ENCODE measurements at regions not wholly inside any gene's neighbourhood (a gene's known extent, or its start where the extent isn't known, plus 50 kb on each side); places are given as distances from the start of the nearest gene placed in this dataset.
A peak's percentile ranks its signal among the peaks of the same experiment; 100 is the strongest.

DNA sequence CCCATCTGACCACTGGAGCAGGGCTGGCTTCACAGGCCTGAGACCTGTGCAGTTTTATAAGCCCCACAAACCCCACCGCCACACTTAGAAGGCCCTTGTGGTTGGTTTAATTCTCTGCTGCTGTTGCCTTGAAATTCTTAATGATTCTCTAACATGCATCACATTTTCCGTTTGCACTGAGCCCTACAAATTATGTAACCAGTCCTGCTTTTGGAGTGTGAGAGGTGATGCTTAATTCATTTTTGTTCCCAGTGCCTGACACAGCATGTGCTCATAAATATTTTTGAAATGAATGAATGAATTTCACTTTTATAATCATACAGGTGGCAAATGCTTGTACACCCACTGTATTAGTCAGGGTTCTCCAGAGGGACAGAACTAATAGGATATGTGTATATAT, 52.8 kb upstream of the PLXNC1 start:
- H4K20me1 ChIP-seq (ENCODE audit: insufficient read depth, low read length): no peaks in the 10 kb centered on the region
- H3K4me3 ChIP-seq (ENCODE audit: insufficient read depth, low read depth, low read length): no peak overlapping the region
- no peaks in the 10 kb centered on the region for H3K79me2 ChIP-seq (ENCODE audit: insufficient read depth, low read length)
- H2AFZ ChIP-seq (ENCODE audit: low read depth, low read length): no peak overlapping the region
- H3K27me3 Mint-ChIP-seq (ENCODE audit: low read depth, unreplicated experiment): no peaks in the 10 kb centered on the region
- peaks cover 21% of the 10 kb centered on the region for H3K4me1 Mint-ChIP-seq (ENCODE audit: low read depth, unreplicated experiment)
- FAIRE-seq (no peak), DNase-seq (ENCODE audit: low read depth) (no peak)
- no peak overlapping the region for H3K4me2 ChIP-seq (ENCODE audit: low read length)
- no peak for TF ChIP-seq EZH2 (IDR thresholded peaks at IDR 0.05; ENCODE audit: insufficient read depth, low read length)
- TF ChIP-seq, protein P1, sequence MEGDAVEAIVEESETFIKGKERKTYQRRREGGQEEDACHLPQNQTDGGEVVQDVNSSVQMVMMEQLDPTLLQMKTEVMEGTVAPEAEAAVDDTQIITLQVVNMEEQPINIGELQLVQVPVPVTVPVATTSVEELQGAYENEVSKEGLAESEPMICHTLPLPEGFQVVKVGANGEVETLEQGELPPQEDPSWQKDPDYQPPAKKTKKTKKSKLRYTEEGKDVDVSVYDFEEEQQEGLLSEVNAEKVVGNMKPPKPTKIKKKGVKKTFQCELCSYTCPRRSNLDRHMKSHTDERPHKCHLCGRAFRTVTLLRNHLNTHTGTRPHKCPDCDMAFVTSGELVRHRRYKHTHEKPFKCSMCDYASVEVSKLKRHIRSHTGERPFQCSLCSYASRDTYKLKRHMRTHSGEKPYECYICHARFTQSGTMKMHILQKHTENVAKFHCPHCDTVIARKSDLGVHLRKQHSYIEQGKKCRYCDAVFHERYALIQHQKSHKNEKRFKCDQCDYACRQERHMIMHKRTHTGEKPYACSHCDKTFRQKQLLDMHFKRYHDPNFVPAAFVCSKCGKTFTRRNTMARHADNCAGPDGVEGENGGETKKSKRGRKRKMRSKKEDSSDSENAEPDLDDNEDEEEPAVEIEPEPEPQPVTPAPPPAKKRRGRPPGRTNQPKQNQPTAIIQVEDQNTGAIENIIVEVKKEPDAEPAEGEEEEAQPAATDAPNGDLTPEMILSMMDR (IDR thresholded peaks at IDR 0.05; ENCODE audit: insufficient read depth, low read depth, low read length): no peak
- no peak overlapping the region for H3K9ac ChIP-seq (ENCODE audit: low read length)
- peaks cover 21% of the 10 kb centered on the region for H3K4me1 ChIP-seq (ENCODE audit: insufficient read depth, low read length)
- H3K4me3 Mint-ChIP-seq (ENCODE audit: unreplicated experiment): no peak overlapping the region
- no peak overlapping the region for H3K27ac Mint-ChIP-seq (ENCODE audit: unreplicated experiment)
- no peaks in the 10 kb centered on the region for H3K36me3 ChIP-seq (ENCODE audit: insufficient read depth, low read length)
- H3K27ac ChIP-seq (ENCODE audit: low read depth, low read length): no peak overlapping the region
- peaks cover 5% of the 10 kb centered on the region for H3K9me3 Mint-ChIP-seq (ENCODE audit: unreplicated experiment)
- H3K9me3 ChIP-seq (ENCODE audit: insufficient read depth, low read depth, low read length): no peaks in the 10 kb centered on the region
- no peaks in the 10 kb centered on the region for H3K27me3 ChIP-seq (ENCODE audit: insufficient read depth, low read length)
- H3K36me3 Mint-ChIP-seq (ENCODE audit: low read depth, unreplicated experiment): no peaks in the 10 kb centered on the region

DNA sequence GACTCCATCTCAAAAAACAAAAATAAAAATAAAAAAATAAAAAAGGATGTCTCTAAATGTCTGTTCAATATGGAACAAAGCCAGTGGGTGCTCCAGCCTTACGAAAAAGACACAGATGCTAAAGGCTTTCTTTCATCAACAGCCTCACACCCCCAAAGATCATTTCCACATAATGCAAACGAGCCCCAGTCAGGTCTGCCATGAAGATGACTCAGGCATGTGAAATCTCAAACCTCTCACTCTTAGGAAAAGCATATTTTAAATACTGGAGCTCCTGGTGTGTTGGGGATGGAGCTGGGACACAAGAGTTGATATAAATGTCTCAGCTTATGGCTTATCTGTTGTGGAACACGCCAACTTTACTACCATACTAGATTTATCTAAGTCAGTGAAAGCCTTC, 49.9 kb upstream of the PLXNC1 start:
- Mint-ChIP-seq H3K9me3 (ENCODE audit: unreplicated experiment) (no peaks in the 10 kb centered on the region), H3K36me3 (ENCODE audit: low read depth, unreplicated experiment) (no peaks in the 10 kb centered on the region), H3K4me1 (ENCODE audit: low read depth, unreplicated experiment) (peaks cover 21% of the 10 kb centered on the region), H3K4me3 (ENCODE audit: unreplicated experiment) (no peak overlapping the region), H3K27me3 (ENCODE audit: low read depth, unreplicated experiment) (no peaks in the 10 kb centered on the region), H3K27ac (ENCODE audit: unreplicated experiment) (no peak overlapping the region)
- Histone ChIP-seq H3K9me3 (ENCODE audit: insufficient read depth, low read depth, low read length) (no peaks in the 10 kb centered on the region), H3K4me1 (ENCODE audit: insufficient read depth, low read length) (peaks cover 34% of the 10 kb centered on the region), H4K20me1 (ENCODE audit: insufficient read depth, low read length) (no peaks in the 10 kb centered on the region), H3K27me3 (ENCODE audit: insufficient read depth, low read length) (no peaks in the 10 kb centered on the region), H3K4me2 (ENCODE audit: low read length) (peak overlapping the region; percentile 96), H2AFZ (ENCODE audit: low read depth, low read length) (no peak overlapping the region), H3K9ac (ENCODE audit: low read length) (peak overlapping the region; percentile 25), H3K36me3 (ENCODE audit: insufficient read depth, low read length) (no peaks in the 10 kb centered on the region), H3K79me2 (ENCODE audit: insufficient read depth, low read length) (no peaks in the 10 kb centered on the region), H3K4me3 (ENCODE audit: insufficient read depth, low read depth, low read length) (no peak overlapping the region), H3K27ac (ENCODE audit: low read depth, low read length) (peak overlapping the region; percentile 58)
- TF ChIP-seq EZH2 (IDR thresholded peaks at IDR 0.05; ENCODE audit: insufficient read depth, low read length): no peak
- TF ChIP-seq, protein P1 (IDR thresholded peaks at IDR 0.05; ENCODE audit: insufficient read depth, low read depth, low read length): no peak
- FAIRE-seq (peak; percentile 26), DNase-seq (ENCODE audit: low read depth) (peak; percentile 88)
